SJCRH30 (cell line): ENCODE measurements at regions not wholly inside any gene's neighbourhood (a gene's known extent, or its start where the extent isn't known, plus 50 kb on each side); places are given as distances from the start of the nearest gene placed in this dataset.

Experiments used
- DNase-seq, 2 experiments: peaks; one replicate each; pipeline ENCODE4 v3.0.0-alpha.2; 2015 to 2020
- H3K27ac ChIP-seq: fragments of 250-450 bp; sonication (Bioruptor Pico); 2 replicates; pipeline ENCODE4 v1.5.1; 2020; ENCODE audit warnings: mild to moderate bottlenecking, moderate library complexity
- H3K27me3 ChIP-seq: fragments of 250-450 bp; sonication (Bioruptor Pico); 2 replicates; pipeline ENCODE4 v1.5.1; 2020; ENCODE audit warnings: mild to moderate bottlenecking, moderate library complexity
- H3K36me3 ChIP-seq: fragments of 250-450 bp; sonication (Bioruptor Pico); 2 replicates; pipeline ENCODE4 v1.5.1; 2020; ENCODE audit warnings: mild to moderate bottlenecking, moderate library complexity
- H3K4me1 ChIP-seq: fragments of 250-450 bp; sonication (Bioruptor Pico); 2 replicates; pipeline ENCODE4 v1.5.1; 2020; ENCODE audit warnings: mild to moderate bottlenecking, moderate library complexity
- H3K4me3 ChIP-seq: fragments of 250-450 bp; sonication (Bioruptor Pico); 2 replicates; pipeline ENCODE4 v1.5.1; 2020; ENCODE audit warnings: mild to moderate bottlenecking, moderate library complexity
- H3K9me3 ChIP-seq: fragments of 250-450 bp; sonication (Bioruptor Pico); replicated peaks from 2 replicates; pipeline ENCODE4 v1.5.1; 2020; ENCODE audit warnings: mild to moderate bottlenecking, moderate library complexity

DNA sequence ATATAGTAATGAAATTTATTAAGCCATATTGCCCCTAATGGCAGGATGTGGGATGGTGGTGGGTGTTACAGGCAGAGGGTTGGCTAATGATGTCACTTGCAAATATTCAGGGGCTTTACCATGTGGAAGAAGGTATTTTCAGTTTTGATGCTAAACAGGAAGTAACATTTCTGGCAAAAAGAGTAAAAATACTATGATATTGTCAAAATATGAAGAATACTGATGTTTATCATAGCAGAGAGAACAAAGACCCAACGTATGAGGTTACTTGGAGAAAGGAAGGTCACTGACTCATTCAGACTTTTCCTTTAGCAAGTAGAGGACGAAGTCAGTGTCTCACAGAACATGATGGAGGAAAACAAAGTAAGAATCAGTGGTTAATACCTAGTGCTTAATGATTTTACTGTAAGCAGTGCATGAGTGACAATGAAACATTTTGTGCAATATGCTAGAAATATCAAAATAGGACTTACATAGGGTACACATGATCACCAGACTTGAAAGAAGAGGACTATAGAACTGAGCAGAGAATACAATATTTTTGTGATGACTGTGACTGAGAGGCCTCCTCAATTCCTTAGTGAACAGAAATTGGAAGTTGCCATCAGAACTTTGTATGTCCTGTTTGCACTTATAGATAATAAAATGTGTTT is 89.7 kb upstream of the STEAP4 start:
- Histone ChIP-seq H3K4me1 (no peaks in the 10 kb centered on the region), H3K9me3 (no peaks in the 10 kb centered on the region), H3K36me3 (no peaks in the 10 kb centered on the region), H3K27me3 (no peaks in the 10 kb centered on the region), H3K4me3 (no peak overlapping the region), H3K27ac (no peak overlapping the region)
- DNase-seq, result no peak

- no peaks in the 10 kb centered on the region for H3K4me1 ChIP-seq
- H3K36me3 ChIP-seq, result no peaks in the 10 kb centered on the region
- no peak overlapping the region for H3K4me3 ChIP-seq
- no peaks in the 10 kb centered on the region for H3K27me3 ChIP-seq
- H3K9me3 ChIP-seq, result no peaks in the 10 kb centered on the region
- no peak overlapping the region for H3K27ac ChIP-seq
- no peak for DNase-seq
These were observed 89.0 kb upstream of the STEAP4 start for GRCh38 chr7:88395715-88396114.

GRCh38 chr7:88391247-88391646 is 84.6 kb upstream of the STEAP4 start:
- H3K36me3 ChIP-seq, result no peaks in the 10 kb centered on the region
- H3K4me3 ChIP-seq, result no peak overlapping the region
- H3K27ac ChIP-seq, result no peak overlapping the region
- H3K9me3 ChIP-seq, result no peaks in the 10 kb centered on the region
- no peaks in the 10 kb centered on the region for H3K4me1 ChIP-seq
- H3K27me3 ChIP-seq, result no peaks in the 10 kb centered on the region
- DNase-seq, result no peak

DNA sequence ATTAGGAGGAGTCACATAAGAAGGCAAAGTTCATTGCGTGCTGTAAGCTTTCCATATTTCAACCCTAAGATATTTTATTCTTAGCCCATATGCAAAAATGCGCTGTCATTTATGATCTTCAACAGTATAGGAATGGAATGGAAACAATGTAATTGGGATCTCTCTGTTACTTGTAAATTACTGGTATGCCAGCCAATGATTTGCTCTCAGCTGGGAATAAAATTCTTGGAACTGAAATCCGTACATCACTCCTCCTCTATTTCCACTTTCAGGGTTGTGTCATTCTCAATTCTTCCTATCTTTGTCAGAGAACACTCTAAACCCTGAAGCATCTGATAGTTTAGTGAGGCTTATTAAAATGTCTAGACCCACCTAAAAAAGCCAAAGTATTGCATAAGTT is 80.7 kb upstream of the STEAP4 start:
- no peak for DNase-seq
- H3K27ac ChIP-seq, result no peak overlapping the region
- no peaks in the 10 kb centered on the region for H3K4me1 ChIP-seq
- H3K27me3 ChIP-seq, result no peaks in the 10 kb centered on the region
- H3K36me3 ChIP-seq, result no peaks in the 10 kb centered on the region
- H3K9me3 ChIP-seq, result no peaks in the 10 kb centered on the region
- no peak overlapping the region for H3K4me3 ChIP-seq

GRCh38 chr7:88386665-88387156 is 80.0 kb upstream of the STEAP4 start:
- H3K9me3 ChIP-seq, result no peaks in the 10 kb centered on the region
- DNase-seq, result no peak
- no peaks in the 10 kb centered on the region for H3K36me3 ChIP-seq
- no peak overlapping the region for H3K27ac ChIP-seq
- no peaks in the 10 kb centered on the region for H3K4me1 ChIP-seq
- no peak overlapping the region for H3K4me3 ChIP-seq
- no peaks in the 10 kb centered on the region for H3K27me3 ChIP-seq

DNA sequence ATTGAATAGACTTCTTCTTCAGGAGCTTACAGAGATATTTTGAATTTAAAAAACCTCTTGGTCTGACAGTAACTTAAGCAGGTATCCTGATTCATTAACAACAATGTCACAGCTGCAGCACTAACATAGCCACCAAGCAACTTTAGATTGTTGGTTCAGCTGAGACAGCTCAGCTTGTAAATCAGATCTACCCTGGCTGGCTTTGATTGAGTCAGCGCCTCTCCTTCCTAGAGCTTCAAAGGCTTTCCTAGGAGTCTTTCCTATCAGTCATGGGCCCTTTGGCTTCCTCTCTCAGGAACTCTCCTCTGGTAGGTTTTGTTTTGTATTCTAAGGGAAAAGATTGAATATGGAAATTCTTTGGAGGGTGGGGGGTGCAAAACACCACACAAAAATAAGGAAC is 70.7 kb upstream of the STEAP4 start:
- H3K4me1 ChIP-seq, result no peaks in the 10 kb centered on the region
- H3K27ac ChIP-seq, result no peak overlapping the region

GRCh38 chr7:88368686-88369085 is 62.0 kb upstream of the STEAP4 start:
- no peaks in the 10 kb centered on the region for H3K4me1 ChIP-seq
- no peaks in the 10 kb centered on the region for H3K9me3 ChIP-seq
- DNase-seq, result no peak
- no peaks in the 10 kb centered on the region for H3K27me3 ChIP-seq
- H3K36me3 ChIP-seq, result no peaks in the 10 kb centered on the region
- no peak overlapping the region for H3K4me3 ChIP-seq
- no peak overlapping the region for H3K27ac ChIP-seq

More for the DNA sequence above, 70.7 kb upstream of the STEAP4 start:
- DNase-seq, result peak; percentile 10 to 57
- H3K9me3 ChIP-seq, result no peaks in the 10 kb centered on the region
- H3K36me3 ChIP-seq, result no peaks in the 10 kb centered on the region
- H3K4me3 ChIP-seq, result no peak overlapping the region
- H3K27me3 ChIP-seq, result no peaks in the 10 kb centered on the region

- Histone ChIP-seq H3K27ac (no peak overlapping the region), H3K36me3 (no peaks in the 10 kb centered on the region), H3K9me3 (no peaks in the 10 kb centered on the region), H3K4me1 (0 out of 2 replicates have a peak, but pooled peaks cover 2% of the 10 kb centered on the region), H3K4me3 (no peak overlapping the region), H3K27me3 (no peaks in the 10 kb centered on the region)
- DNase-seq, result no peak
These were observed 60.2 kb upstream of the STEAP4 start for GRCh38 chr7:88366845-88367244.

GRCh38 chr7:88363869-88364268 is 57.2 kb upstream of the STEAP4 start:
- Histone ChIP-seq H3K4me1 (peaks cover 2% of the 10 kb centered on the region; the same call in 1 of the 2 replicates), H3K27ac (no peak overlapping the region), H3K27me3 (no peaks in the 10 kb centered on the region), H3K36me3 (no peaks in the 10 kb centered on the region), H3K9me3 (no peaks in the 10 kb centered on the region), H3K4me3 (no peak overlapping the region)
- no peak for DNase-seq

DNA sequence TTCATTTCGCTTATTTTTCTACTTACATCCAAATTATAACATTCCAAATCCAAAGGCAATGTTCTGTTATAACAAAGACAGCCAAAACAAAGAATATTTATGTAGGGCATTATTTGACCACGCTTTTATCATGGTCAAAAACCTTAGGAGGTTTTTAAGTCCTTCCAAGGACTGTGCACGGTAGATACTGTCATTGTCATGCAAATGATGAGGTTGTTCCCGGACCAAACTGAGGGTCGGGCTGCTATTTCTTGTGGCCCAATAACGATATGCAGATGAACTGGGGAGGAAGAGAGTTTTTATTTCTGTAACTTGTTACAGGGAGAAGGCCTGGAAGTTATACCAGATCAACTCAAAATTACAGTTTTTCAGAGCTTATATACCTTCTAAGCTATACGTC is 56.6 kb upstream of the STEAP4 start:
- DNase-seq, result no peak
- Histone ChIP-seq H3K27ac (no peak overlapping the region), H3K4me3 (no peak overlapping the region)

GRCh38 chr7:88361357-88361756 is 54.7 kb upstream of the STEAP4 start:
- DNase-seq, result peak; percentile 71 to 88

More for the DNA sequence above, 56.6 kb upstream of the STEAP4 start:
- no peaks in the 10 kb centered on the region for H3K9me3 ChIP-seq
- no peaks in the 10 kb centered on the region for H3K27me3 ChIP-seq
- H3K36me3 ChIP-seq, result no peaks in the 10 kb centered on the region
- peaks cover 2% of the 10 kb centered on the region; the same call in 1 of the 2 replicates for H3K4me1 ChIP-seq

GRCh38 chr7:88358881-88359280 is 52.2 kb upstream of the STEAP4 start:
- no peaks in the 10 kb centered on the region for H3K27me3 ChIP-seq
- DNase-seq, result no peak
- H3K4me3 ChIP-seq, result no peak overlapping the region
- no peaks in the 10 kb centered on the region for H3K9me3 ChIP-seq
- H3K4me1 ChIP-seq, result peaks cover 2% of the 10 kb centered on the region; the same call in 1 of the 2 replicates
- H3K27ac ChIP-seq, result no peak overlapping the region
- no peaks in the 10 kb centered on the region for H3K36me3 ChIP-seq

More at GRCh38 chr7:88361357-88361756, 54.7 kb upstream of the STEAP4 start:
- H3K9me3 ChIP-seq, result no peaks in the 10 kb centered on the region
- H3K4me3 ChIP-seq, result no peak overlapping the region
- H3K36me3 ChIP-seq, result no peaks in the 10 kb centered on the region
- no peaks in the 10 kb centered on the region for H3K27me3 ChIP-seq
- peaks cover 2% of the 10 kb centered on the region; the same call in 1 of the 2 replicates for H3K4me1 ChIP-seq
- H3K27ac ChIP-seq, result no peak overlapping the region

DNA sequence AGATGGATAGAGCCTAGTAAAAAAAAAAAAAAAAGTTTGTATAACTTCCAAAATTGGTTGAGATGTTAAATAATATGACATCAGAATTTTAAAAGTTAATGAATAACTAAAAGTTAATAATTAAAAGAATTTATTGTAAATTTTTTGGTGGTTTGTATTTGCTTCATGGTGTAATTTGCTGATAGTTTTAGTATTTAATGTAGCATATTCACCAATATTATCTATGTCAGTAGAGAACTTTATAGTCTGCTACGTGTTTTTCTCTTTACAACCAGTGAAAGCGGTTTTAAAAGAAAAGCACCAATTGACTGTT is 51.8 kb upstream of the STEAP4 start:
- DNase-seq, result no peak
- H3K4me3 ChIP-seq, result no peak overlapping the region
- no peaks in the 10 kb centered on the region for H3K36me3 ChIP-seq
- no peaks in the 10 kb centered on the region for H3K9me3 ChIP-seq
- H3K27ac ChIP-seq, result no peak overlapping the region
- H3K27me3 ChIP-seq, result no peaks in the 10 kb centered on the region
- peaks cover 2% of the 10 kb centered on the region; the same call in 1 of the 2 replicates for H3K4me1 ChIP-seq

GRCh38 chr7:88357781-88358525 is 51.3 kb upstream of the STEAP4 start:
- Histone ChIP-seq H3K27ac (no peak overlapping the region), H3K4me3 (no peak overlapping the region), H3K9me3 (no peaks in the 10 kb centered on the region), H3K4me1 (peaks cover 2% of the 10 kb centered on the region; the same call in 1 of the 2 replicates), H3K27me3 (no peaks in the 10 kb centered on the region), H3K36me3 (no peaks in the 10 kb centered on the region)
- DNase-seq, result peak in 1 of 2 experiments; percentile 22

DNA sequence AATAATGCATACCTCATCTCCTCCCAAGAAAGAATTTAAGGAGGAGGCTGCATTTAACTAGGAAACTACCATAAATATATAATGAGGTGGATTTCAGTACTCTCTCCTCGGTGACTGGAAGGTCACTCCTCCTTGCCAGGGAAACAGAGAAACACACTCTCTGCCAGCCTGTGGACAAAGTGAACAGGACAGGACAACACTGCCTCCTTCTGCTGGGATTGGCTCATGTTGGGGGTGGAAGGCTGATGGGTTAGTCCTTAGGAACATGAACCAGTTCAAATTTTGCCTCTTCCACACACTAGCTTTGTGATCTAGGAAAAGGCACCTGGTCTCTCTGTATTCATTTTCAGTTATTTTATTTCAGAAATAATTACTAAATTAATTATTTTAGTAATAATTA is 50.6 kb upstream of the STEAP4 start:
- no peak overlapping the region for H3K4me3 ChIP-seq
- DNase-seq, result peak; percentile 30 to 43
- H3K27ac ChIP-seq, result no peak overlapping the region
- H3K4me1 ChIP-seq, result peaks cover 2% of the 10 kb centered on the region; the same call in 1 of the 2 replicates
- H3K36me3 ChIP-seq, result no peaks in the 10 kb centered on the region
- no peaks in the 10 kb centered on the region for H3K9me3 ChIP-seq
- H3K27me3 ChIP-seq, result no peaks in the 10 kb centered on the region
